ENCODE measurements at regions not wholly inside any gene's neighbourhood (a gene's known extent, or its start where the extent isn't known, plus 50 kb on each side); places are given as distances from the start of the nearest gene placed in this dataset.

DNA sequence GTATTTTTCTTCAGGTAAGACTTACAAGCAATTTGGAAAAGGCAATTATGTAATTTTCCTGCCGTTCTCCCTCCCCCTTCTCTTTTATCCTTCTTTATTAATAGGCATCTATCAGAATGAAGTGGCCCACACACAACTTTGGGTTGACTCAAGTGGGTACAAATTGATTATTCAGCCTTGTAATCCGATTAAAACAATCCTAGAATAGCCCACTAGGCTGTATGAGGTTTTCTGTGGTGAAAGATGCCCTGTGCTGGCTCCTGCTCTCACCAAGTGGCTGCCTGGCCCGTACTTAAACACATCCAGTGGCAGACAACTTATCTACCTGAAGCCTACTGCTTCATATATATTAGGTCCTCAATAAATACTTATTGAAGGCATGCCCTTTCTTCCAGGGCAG, 177.3 kb upstream of the C9orf72 start:
- no peak overlapping the region for H3K4me3 Mint-ChIP-seq
- no peak overlapping the region for H3K27ac Mint-ChIP-seq
- H3K4me1 Mint-ChIP-seq, result no peaks in the 10 kb centered on the region
- ATAC-seq (replicated peaks), result no peak
- no peaks in the 10 kb centered on the region for H3K36me3 Mint-ChIP-seq (ENCODE audit: low read depth)
- no peaks in the 10 kb centered on the region for H3K9me3 Mint-ChIP-seq
- peaks cover 4% of the 10 kb centered on the region for H3K27me3 Mint-ChIP-seq

DNA sequence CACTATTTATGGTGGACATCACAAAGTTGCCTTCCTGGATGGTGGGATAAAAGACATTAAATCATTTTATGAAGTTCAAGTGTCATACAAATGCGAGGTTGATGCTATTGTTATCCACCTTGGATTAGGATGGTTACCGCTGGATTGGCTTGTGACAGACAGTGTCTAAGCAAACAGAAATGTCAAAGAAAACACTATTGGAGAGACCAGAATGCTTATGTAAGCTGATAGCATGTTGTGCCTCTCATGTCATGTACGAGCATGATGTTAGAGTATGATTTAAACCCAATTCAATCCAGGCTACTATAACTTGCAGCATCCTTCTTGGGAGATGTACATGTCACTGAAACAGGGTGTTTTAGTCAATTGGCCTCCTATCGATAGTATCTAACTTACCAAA, 178.8 kb upstream of the C9orf72 start:
- no peak overlapping the region for H3K4me3 Mint-ChIP-seq
- no peak for ATAC-seq (replicated peaks)
- H3K9me3 Mint-ChIP-seq, result no peaks in the 10 kb centered on the region
- H3K27me3 Mint-ChIP-seq, result peaks cover 4% of the 10 kb centered on the region
- H3K27ac Mint-ChIP-seq, result no peak overlapping the region
- H3K36me3 Mint-ChIP-seq (ENCODE audit: low read depth), result no peaks in the 10 kb centered on the region
- no peaks in the 10 kb centered on the region for H3K4me1 Mint-ChIP-seq

- no peaks in the 10 kb centered on the region for H3K9me3 Mint-ChIP-seq
- ATAC-seq (replicated peaks), result no peak
- H3K36me3 Mint-ChIP-seq (ENCODE audit: low read depth), result no peaks in the 10 kb centered on the region
- no peak overlapping the region for H3K4me3 Mint-ChIP-seq
- no peaks in the 10 kb centered on the region for H3K4me1 Mint-ChIP-seq
- no peaks in the 10 kb centered on the region for H3K27me3 Mint-ChIP-seq
- no peak overlapping the region for H3K27ac Mint-ChIP-seq
These were observed 182.6 kb upstream of the C9orf72 start for GRCh38 chr9:27755846-27756245.

GRCh38 chr9:27756418-27756817, 183.1 kb upstream of the C9orf72 start:
- no peaks in the 10 kb centered on the region for H3K36me3 Mint-ChIP-seq (ENCODE audit: low read depth)
- H3K27me3 Mint-ChIP-seq, result no peaks in the 10 kb centered on the region
- no peak overlapping the region for H3K4me3 Mint-ChIP-seq
- H3K9me3 Mint-ChIP-seq, result no peaks in the 10 kb centered on the region
- no peak for ATAC-seq (replicated peaks)
- no peak overlapping the region for H3K27ac Mint-ChIP-seq
- no peaks in the 10 kb centered on the region for H3K4me1 Mint-ChIP-seq

GRCh38 chr9:27763831-27764230, 190.6 kb upstream of the C9orf72 start:
- Mint-ChIP-seq H3K9me3 (peaks cover 4% of the 10 kb centered on the region), H3K27ac (no peak overlapping the region), H3K4me3 (no peak overlapping the region), H3K36me3 (ENCODE audit: low read depth) (no peaks in the 10 kb centered on the region), H3K27me3 (peaks cover 4% of the 10 kb centered on the region), H3K4me1 (no peaks in the 10 kb centered on the region)
- no peak for ATAC-seq (replicated peaks)

DNA sequence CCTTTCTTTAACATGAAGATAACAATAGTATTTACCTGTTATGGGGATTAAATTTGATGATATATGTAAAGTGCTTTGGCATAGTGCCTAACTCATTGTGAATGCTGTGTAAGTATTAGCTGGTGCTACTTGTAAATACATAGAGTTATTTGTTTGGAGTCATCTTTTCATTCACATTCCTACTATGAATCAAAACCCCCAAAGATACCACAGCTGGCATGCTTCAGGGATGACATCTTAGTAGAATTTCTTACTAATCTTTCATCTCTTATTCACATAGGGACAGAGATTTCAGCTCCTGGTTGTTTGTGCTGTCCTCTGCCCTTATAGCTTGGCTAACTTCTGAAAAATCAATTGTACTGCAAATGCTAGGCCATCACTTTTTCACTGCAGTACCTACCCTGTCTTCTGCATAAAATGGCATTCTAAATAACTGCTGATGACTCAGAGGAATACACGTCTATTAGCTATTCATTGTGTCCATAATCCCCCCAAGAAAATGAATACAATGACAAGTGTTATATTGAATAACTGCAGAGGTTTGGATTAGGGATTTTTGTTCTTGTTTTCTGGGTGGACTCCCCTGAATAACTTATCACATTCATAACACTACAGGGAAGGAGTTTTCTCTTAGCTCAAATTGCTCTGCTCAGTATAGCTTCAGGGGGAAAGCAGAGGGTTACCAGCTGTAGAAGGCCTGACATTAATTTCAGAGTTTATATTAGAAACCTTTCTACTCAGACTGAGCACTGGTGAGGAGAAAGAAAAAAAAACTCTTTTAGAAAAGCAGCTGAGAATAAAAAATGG, 192.2 kb upstream of the C9orf72 start:
- Mint-ChIP-seq H3K9me3 (peaks cover 4% of the 10 kb centered on the region), H3K27me3 (peaks cover 9% of the 10 kb centered on the region), H3K36me3 (ENCODE audit: low read depth) (no peaks in the 10 kb centered on the region), H3K4me3 (no peak overlapping the region), H3K27ac (no peak overlapping the region), H3K4me1 (no peaks in the 10 kb centered on the region)
- ATAC-seq (replicated peaks), result peak; percentile 45

DNA sequence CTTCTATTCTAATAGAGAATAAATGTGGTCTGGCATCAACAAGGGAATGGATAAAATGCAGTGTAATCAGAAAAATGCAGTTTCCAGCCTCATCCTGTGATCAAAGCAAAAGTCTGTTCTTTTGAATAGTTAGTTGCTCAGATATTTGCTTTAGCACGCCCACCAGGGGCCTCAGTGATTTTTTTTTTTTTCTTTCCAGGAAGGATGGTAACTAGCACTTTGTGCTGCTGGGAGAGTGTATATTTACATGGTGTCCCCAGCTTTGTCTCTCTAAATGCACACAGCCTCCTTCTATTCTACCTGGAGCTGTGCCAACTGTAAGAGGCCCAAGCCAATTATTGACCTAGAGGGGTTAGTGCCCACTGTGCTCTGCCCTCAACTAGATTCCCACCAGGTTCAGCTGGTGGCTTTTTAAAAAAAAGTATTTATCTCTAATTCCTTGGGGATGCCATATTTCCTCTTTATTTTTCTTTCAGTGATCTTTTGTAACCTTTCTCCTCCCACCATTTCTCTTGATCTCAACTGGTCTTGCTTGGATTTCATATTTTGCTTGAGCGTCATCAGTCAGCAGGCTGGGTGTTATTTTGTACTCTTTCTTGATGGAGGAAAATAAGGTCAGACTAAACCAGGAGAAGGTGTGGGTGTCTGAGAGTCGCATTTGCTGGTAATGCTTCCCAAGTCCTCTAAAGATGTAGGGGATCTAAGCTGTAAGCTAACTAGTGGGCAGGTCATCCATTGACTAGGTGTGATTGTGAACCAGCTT, 193.0 kb upstream of the C9orf72 start:
- Mint-ChIP-seq H3K4me1 (no peaks in the 10 kb centered on the region), H3K27me3 (peaks cover 9% of the 10 kb centered on the region), H3K4me3 (no peak overlapping the region), H3K27ac (no peak overlapping the region), H3K36me3 (ENCODE audit: low read depth) (no peaks in the 10 kb centered on the region), H3K9me3 (peaks cover 4% of the 10 kb centered on the region)
- ATAC-seq (replicated peaks), result no peak

DNA sequence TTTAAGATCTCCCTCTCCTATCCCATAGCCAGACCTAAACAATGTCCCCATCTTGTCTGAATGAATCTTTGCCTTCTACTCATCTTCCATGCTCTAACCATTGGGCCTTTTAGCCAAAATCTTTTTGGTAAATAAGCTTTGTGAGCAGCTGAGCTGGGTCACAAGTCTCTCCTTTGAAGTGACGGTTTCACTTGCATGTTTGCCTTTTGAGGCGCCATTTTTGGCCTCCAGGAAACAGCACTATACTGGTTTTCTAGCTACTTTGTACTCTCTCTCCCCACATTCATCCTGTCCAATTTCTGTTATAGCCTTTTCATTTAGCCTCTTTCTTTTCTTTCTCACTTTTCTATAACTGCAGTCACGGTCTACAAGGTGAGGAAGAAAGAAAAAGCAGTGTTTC, 195.5 kb upstream of the C9orf72 start:
- H3K36me3 Mint-ChIP-seq (ENCODE audit: low read depth), result no peaks in the 10 kb centered on the region
- ATAC-seq (replicated peaks), result no peak
- H3K4me1 Mint-ChIP-seq, result no peaks in the 10 kb centered on the region
- peaks cover 4% of the 10 kb centered on the region for H3K9me3 Mint-ChIP-seq
- no peak overlapping the region for H3K27ac Mint-ChIP-seq
- no peak overlapping the region for H3K4me3 Mint-ChIP-seq
- H3K27me3 Mint-ChIP-seq, result peaks cover 9% of the 10 kb centered on the region

DNA sequence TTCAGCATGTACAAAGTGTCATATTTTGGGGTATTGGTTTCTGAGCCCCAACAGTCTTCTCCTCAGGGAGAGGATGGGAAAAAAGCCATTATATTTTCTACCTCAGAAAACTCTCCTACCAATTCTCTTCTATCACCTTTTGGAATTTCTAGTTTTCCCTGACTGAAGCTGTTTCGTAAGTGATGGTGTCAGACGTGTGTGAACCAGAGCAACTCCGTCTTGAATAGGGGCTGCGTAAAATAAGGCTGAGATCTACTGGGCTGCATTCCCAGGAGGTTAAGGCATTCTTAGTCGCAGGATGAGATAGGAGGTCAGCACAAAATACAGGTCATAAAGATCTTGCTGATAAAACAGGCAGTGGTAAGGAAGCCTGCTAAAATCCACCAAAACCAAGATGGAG, 197.3 kb upstream of the C9orf72 start:
- no peak for ATAC-seq (replicated peaks)
- no peak overlapping the region for H3K4me3 Mint-ChIP-seq
- no peaks in the 10 kb centered on the region for H3K4me1 Mint-ChIP-seq
- no peaks in the 10 kb centered on the region for H3K36me3 Mint-ChIP-seq (ENCODE audit: low read depth)
- H3K27ac Mint-ChIP-seq, result no peak overlapping the region
- H3K27me3 Mint-ChIP-seq, result peaks cover 9% of the 10 kb centered on the region
- H3K9me3 Mint-ChIP-seq, result peaks cover 4% of the 10 kb centered on the region

- no peak for ATAC-seq (replicated peaks)
- H3K4me1 Mint-ChIP-seq, result no peaks in the 10 kb centered on the region
- peaks cover 9% of the 10 kb centered on the region for H3K27me3 Mint-ChIP-seq
- H3K9me3 Mint-ChIP-seq, result peaks cover 4% of the 10 kb centered on the region
- no peak overlapping the region for H3K4me3 Mint-ChIP-seq
- no peaks in the 10 kb centered on the region for H3K36me3 Mint-ChIP-seq (ENCODE audit: low read depth)
- no peak overlapping the region for H3K27ac Mint-ChIP-seq
These were observed 198.7 kb upstream of the C9orf72 start for GRCh38 chr9:27771803-27772545.

GRCh38 chr9:27784847-27785713, 211.8 kb upstream of the C9orf72 start:
- Mint-ChIP-seq H3K4me1 (no peaks in the 10 kb centered on the region), H3K36me3 (ENCODE audit: low read depth) (no peaks in the 10 kb centered on the region), H3K9me3 (peaks cover 4% of the 10 kb centered on the region), H3K4me3 (no peak overlapping the region), H3K27ac (no peak overlapping the region), H3K27me3 (peaks cover 10% of the 10 kb centered on the region)
- ATAC-seq (replicated peaks), result peak; percentile 72

- no peak overlapping the region for H3K4me3 Mint-ChIP-seq
- no peaks in the 10 kb centered on the region for H3K4me1 Mint-ChIP-seq
- peaks cover 10% of the 10 kb centered on the region for H3K27me3 Mint-ChIP-seq
- H3K9me3 Mint-ChIP-seq, result peaks cover 4% of the 10 kb centered on the region
- peak; percentile 86 for ATAC-seq (replicated peaks)
- no peaks in the 10 kb centered on the region for H3K36me3 Mint-ChIP-seq (ENCODE audit: low read depth)
- no peak overlapping the region for H3K27ac Mint-ChIP-seq
These were observed 212.4 kb upstream of the C9orf72 start for GRCh38 chr9:27785714-27786100.

DNA sequence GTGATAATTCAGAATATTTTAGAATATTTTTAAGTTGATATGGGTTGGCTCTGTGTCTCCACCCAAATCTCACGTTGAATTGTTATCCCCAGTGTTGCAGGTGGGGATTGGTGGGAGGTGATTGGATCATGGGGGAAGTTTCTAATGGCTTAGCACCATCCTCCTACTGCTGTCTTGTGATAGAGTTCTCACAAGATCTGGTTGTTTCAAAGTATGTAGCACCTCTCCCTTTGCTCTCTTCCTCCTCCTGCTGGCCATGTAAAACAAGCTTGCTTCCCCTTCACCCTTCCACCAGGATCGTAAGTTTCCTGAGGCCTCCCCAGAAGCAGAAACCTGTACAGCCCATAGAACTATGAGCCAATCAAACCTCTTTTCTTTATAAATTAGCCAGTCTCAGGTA, 214.6 kb upstream of the C9orf72 start:
- no peaks in the 10 kb centered on the region for H3K4me1 Mint-ChIP-seq

DNA sequence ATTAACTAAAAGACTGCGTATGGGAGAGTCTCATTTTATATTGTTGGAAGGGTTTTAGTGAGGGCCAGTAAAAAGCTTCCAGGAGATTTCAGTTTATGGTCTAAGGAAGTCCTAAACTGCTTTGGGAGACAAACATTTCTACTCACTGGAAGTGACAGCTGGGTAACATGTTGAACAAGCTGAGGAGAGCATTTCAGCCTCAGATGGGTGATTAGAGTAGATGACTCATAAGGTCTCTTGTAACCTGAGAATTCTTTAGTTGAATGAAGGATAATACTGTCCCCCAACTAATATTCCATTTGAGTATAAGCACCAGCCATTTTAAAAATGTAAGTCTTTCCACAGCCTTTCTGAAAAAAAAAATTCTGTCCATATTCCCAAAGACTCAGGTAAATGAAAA, 218.0 kb upstream of the C9orf72 start:
- no peaks in the 10 kb centered on the region for H3K36me3 Mint-ChIP-seq (ENCODE audit: low read depth)
- ATAC-seq (replicated peaks), result no peak
- H3K27me3 Mint-ChIP-seq, result peaks cover 4% of the 10 kb centered on the region
- no peak overlapping the region for H3K4me3 Mint-ChIP-seq
- H3K4me1 Mint-ChIP-seq, result no peaks in the 10 kb centered on the region
- H3K9me3 Mint-ChIP-seq, result no peaks in the 10 kb centered on the region
- H3K27ac Mint-ChIP-seq, result no peak overlapping the region

More for the DNA sequence above, 214.6 kb upstream of the C9orf72 start:
- Mint-ChIP-seq H3K4me3 (no peak overlapping the region), H3K36me3 (ENCODE audit: low read depth) (no peaks in the 10 kb centered on the region), H3K27me3 (peaks cover 4% of the 10 kb centered on the region), H3K27ac (no peak overlapping the region), H3K9me3 (peaks cover 3% of the 10 kb centered on the region)
- ATAC-seq (replicated peaks), result no peak

All from activated T-helper 17 cell treated with anti-CD3 and anti-CD28 coated beads, Interleukin-2, amount 50 U/mL, for 72 hours (primary cell).